WTC11 (cell line): ENCODE measurements at regions not wholly inside any gene's neighbourhood (a gene's known extent, or its start where the extent isn't known, plus 50 kb on each side); places are given as distances from the start of the nearest gene placed in this dataset.

Experiments used
- ZNF138 ChIP-seq: sonication (generic); formaldehyde crosslinking; conservative IDR thresholded peaks from 2 replicates; pipeline ENCODE4 v1.8.1; 2022; ENCODE audit warnings: mild to moderate bottlenecking, moderate library complexity, missing genetic modification reagents
- ZNF396 ChIP-seq: fragments of 250-450 bp; sonication (Bioruptor Pico); IDR thresholded peaks from 2 replicates; pipeline ENCODE4 v1.8.0; 2021; ENCODE audit warnings: mild to moderate bottlenecking, moderate library complexity, borderline replicate concordance
- ZNF423 ChIP-seq: fragments of 250-450 bp; sonication (Bioruptor Pico); IDR thresholded peaks from 2 replicates; pipeline ENCODE4 v2.1.2; 2022; ENCODE audit warnings: mild to moderate bottlenecking, moderate library complexity
- TF ChIP-seq, protein P1 (sequence below): sonication (generic); formaldehyde crosslinking; IDR thresholded peaks from 2 replicates; pipeline ENCODE4 v1.8.0; 2023; ENCODE audit warnings: missing genetic modification reagents
- TF ChIP-seq, protein P2 (sequence below): fragments of 200-600 bp; IDR thresholded peaks from 2 replicates; pipeline ENCODE4 v1.8.0; 2022; ENCODE audit warnings: antibody characterized with exemption
- TF ChIP-seq, protein P3 (sequence below): sonication (generic); formaldehyde crosslinking; IDR thresholded peaks from 2 replicates; pipeline ENCODE4 v1.8.1; 2022; ENCODE audit warnings: low read depth, missing genetic modification reagents, borderline replicate concordance
- TF ChIP-seq, protein P4 (sequence below): sonication (generic); formaldehyde crosslinking; IDR thresholded peaks from 2 replicates; pipeline ENCODE4 v1.8.0; 2022; ENCODE audit warnings: missing genetic modification reagents

DNA sequence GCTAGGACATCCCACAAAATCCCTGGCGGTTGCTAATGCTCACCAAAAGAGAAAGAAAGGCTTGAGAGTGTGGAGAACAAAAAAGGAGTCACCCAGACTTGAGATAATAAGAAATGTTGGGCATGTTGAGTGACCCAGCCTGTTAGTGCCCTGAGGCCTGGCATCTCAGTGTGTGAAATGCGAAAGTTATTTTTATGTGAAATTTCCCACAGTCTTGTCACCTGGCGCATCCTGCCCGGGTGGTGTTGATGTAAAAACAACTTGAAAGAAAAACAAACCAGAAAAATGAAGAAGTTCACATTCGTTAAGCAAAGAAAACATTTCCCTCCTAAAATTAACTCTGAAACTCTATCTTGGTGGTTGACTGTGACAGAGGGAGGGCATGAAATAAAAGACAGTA lies 495.2 kb downstream of the MID1IP1 start:
- TF ChIP-seq, protein P1, sequence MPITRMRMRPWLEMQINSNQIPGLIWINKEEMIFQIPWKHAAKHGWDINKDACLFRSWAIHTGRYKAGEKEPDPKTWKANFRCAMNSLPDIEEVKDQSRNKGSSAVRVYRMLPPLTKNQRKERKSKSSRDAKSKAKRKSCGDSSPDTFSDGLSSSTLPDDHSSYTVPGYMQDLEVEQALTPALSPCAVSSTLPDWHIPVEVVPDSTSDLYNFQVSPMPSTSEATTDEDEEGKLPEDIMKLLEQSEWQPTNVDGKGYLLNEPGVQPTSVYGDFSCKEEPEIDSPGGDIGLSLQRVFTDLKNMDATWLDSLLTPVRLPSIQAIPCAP (CRISPR knock-in tag) = no peak
- no peak for TF ChIP-seq ZNF423 (CRISPR knock-in tag)
- TF ChIP-seq, protein P2, sequence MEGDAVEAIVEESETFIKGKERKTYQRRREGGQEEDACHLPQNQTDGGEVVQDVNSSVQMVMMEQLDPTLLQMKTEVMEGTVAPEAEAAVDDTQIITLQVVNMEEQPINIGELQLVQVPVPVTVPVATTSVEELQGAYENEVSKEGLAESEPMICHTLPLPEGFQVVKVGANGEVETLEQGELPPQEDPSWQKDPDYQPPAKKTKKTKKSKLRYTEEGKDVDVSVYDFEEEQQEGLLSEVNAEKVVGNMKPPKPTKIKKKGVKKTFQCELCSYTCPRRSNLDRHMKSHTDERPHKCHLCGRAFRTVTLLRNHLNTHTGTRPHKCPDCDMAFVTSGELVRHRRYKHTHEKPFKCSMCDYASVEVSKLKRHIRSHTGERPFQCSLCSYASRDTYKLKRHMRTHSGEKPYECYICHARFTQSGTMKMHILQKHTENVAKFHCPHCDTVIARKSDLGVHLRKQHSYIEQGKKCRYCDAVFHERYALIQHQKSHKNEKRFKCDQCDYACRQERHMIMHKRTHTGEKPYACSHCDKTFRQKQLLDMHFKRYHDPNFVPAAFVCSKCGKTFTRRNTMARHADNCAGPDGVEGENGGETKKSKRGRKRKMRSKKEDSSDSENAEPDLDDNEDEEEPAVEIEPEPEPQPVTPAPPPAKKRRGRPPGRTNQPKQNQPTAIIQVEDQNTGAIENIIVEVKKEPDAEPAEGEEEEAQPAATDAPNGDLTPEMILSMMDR = no peak
- no peak for TF ChIP-seq ZNF396 (CRISPR knock-in tag)
- no peak for TF ChIP-seq ZNF138
- TF ChIP-seq, protein P3, sequence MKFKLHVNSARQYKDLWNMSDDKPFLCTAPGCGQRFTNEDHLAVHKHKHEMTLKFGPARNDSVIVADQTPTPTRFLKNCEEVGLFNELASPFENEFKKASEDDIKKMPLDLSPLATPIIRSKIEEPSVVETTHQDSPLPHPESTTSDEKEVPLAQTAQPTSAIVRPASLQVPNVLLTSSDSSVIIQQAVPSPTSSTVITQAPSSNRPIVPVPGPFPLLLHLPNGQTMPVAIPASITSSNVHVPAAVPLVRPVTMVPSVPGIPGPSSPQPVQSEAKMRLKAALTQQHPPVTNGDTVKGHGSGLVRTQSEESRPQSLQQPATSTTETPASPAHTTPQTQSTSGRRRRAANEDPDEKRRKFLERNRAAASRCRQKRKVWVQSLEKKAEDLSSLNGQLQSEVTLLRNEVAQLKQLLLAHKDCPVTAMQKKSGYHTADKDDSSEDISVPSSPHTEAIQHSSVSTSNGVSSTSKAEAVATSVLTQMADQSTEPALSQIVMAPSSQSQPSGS (CRISPR knock-in tag) = no peak
- TF ChIP-seq, protein P4, sequence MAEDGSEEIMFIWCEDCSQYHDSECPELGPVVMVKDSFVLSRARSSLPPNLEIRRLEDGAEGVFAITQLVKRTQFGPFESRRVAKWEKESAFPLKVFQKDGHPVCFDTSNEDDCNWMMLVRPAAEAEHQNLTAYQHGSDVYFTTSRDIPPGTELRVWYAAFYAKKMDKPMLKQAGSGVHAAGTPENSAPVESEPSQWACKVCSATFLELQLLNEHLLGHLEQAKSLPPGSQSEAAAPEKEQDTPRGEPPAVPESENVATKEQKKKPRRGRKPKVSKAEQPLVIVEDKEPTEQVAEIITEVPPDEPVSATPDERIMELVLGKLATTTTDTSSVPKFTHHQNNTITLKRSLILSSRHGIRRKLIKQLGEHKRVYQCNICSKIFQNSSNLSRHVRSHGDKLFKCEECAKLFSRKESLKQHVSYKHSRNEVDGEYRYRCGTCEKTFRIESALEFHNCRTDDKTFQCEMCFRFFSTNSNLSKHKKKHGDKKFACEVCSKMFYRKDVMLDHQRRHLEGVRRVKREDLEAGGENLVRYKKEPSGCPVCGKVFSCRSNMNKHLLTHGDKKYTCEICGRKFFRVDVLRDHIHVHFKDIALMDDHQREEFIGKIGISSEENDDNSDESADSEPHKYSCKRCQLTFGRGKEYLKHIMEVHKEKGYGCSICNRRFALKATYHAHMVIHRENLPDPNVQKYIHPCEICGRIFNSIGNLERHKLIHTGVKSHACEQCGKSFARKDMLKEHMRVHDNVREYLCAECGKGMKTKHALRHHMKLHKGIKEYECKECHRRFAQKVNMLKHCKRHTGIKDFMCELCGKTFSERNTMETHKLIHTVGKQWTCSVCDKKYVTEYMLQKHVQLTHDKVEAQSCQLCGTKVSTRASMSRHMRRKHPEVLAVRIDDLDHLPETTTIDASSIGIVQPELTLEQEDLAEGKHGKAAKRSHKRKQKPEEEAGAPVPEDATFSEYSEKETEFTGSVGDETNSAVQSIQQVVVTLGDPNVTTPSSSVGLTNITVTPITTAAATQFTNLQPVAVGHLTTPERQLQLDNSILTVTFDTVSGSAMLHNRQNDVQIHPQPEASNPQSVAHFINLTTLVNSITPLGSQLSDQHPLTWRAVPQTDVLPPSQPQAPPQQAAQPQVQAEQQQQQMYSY (CRISPR knock-in tag) = no peak
